ENCODE measurements at regions not wholly inside any gene's neighbourhood (a gene's known extent, or its start where the extent isn't known, plus 50 kb on each side); places are given as distances from the start of the nearest gene placed in this dataset.

DNA sequence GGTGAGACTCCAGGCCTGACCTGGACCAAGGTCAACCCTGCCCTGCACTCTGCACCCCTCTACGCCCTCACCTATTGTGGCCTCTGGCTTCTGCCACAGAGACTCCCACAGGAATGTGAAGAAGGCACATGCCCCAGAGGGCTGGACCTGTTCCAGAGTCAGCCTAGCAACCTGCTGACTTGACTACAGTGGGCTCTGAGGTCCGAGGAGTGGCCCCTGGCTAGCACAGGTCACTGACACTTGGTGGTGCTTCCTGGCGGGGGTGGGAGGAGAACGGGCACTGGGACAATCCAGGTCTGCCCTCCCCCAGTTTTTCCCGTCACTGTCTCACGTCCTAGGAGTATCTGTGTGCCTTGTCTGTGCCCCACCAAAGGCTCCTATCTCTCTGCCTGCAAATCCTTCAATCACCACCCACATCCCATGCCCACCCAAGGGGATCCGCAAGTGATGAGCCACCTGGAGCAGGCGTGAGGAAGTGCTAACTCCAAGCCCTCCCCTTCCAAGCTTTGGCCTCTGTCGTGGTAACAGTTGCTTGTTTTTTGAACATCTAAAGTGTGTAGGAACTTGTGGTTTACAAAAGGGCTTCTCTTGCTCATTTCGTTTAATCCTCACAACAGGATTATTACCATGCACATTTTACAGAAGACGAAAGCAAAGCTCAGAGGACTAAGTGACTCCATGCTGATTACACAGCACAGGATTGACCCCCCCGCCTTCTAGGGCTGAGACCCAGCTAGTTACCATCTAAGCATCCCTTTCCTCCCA, 86.2 kb downstream of the MCFD2 start:
- TF ChIP-seq, protein P1, sequence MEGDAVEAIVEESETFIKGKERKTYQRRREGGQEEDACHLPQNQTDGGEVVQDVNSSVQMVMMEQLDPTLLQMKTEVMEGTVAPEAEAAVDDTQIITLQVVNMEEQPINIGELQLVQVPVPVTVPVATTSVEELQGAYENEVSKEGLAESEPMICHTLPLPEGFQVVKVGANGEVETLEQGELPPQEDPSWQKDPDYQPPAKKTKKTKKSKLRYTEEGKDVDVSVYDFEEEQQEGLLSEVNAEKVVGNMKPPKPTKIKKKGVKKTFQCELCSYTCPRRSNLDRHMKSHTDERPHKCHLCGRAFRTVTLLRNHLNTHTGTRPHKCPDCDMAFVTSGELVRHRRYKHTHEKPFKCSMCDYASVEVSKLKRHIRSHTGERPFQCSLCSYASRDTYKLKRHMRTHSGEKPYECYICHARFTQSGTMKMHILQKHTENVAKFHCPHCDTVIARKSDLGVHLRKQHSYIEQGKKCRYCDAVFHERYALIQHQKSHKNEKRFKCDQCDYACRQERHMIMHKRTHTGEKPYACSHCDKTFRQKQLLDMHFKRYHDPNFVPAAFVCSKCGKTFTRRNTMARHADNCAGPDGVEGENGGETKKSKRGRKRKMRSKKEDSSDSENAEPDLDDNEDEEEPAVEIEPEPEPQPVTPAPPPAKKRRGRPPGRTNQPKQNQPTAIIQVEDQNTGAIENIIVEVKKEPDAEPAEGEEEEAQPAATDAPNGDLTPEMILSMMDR (IDR thresholded peaks at IDR 0.05): no peak
- intact Hi-C loops (cut with DNase I, micrococcal nuclease): no loop called here
- DNase-seq: no peak
- Histone ChIP-seq H3K4me1 (ENCODE audit: low read depth) (no peaks in the 10 kb centered on the region), H3K9me3 (no peaks in the 10 kb centered on the region), H3K4me3 (no peak overlapping the region), H3K36me3 (ENCODE audit: low read depth) (no peaks in the 10 kb centered on the region)
- no peak for ATAC-seq

GRCh38 chr2:46828491-46829230, 86.9 kb downstream of the MCFD2 start:
- ATAC-seq (no peak), DNase-seq (no peak)
- no peaks in the 10 kb centered on the region for H3K36me3 ChIP-seq (ENCODE audit: low read depth)
- no peaks in the 10 kb centered on the region for H3K9me3 ChIP-seq
- H3K4me3 ChIP-seq: no peak overlapping the region
- intact Hi-C loops (cut with DNase I, micrococcal nuclease): no loop called here
- TF ChIP-seq, protein P1 (IDR thresholded peaks at IDR 0.05): no peak
- H3K4me1 ChIP-seq (ENCODE audit: low read depth): no peaks in the 10 kb centered on the region

DNA sequence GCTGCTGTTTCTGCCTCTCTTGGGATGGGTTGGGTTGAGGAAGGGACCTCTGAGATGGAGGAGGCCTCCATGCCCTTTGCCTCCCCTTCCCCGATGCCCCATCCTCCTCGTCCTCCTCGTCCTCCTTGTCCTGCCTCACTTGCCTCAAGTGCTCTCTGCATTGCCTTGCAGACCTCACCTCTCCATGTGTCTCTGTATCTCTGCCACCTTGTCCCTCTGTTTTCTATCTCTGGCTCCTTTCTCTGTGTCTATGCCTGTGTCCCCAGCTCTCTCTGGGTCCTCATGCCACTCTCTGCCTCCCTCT, 87.5 kb downstream of the MCFD2 start:
- no peak for ATAC-seq
- Histone ChIP-seq H3K4me3 (no peak overlapping the region), H3K9me3 (no peaks in the 10 kb centered on the region), H3K4me1 (ENCODE audit: low read depth) (no peaks in the 10 kb centered on the region), H3K36me3 (ENCODE audit: low read depth) (no peaks in the 10 kb centered on the region)
- no peak for DNase-seq
- intact Hi-C loops (cut with DNase I, micrococcal nuclease): no loop called here
- TF ChIP-seq, protein P1 (IDR thresholded peaks at IDR 0.05): no peak

- ATAC-seq: peak; percentile 12
These were observed 88.1 kb downstream of the MCFD2 start for GRCh38 chr2:46827274-46828134.

DNA sequence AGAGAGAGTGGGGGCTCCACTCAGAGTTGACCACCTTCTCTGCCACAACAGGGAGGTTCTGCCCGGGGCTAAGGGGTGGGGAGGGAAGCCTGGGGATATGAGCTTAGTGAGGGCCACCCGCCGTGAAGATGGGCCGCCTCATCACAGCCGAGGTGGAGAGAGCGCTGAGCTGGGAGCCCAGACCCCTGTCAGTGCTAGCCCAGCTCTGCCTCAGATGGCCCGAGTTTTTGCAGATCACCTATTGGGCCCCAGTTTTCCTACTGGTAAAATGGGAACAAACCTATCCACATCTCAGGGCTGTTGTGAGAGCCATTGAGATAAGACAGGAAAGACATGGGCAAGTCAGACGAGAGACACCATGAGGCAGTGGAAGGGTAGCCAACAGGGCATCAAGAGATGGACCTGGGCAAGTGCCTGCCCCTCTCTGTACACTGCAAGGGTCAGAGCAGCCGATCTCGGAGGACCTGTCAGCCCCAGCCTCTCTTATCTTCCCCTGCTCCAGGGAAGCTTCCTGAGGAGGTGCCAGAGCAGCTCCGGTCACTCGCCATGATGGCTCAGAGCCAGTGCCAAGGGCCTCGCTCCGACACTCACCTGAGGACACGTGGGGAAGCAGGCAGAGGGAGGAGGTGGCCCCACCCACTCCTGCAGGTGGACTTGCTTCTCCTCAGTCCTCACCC, 88.9 kb downstream of the MCFD2 start:
- no peaks in the 10 kb centered on the region for H3K36me3 ChIP-seq (ENCODE audit: low read depth)
- TF ChIP-seq, protein P1 (IDR thresholded peaks at IDR 0.05): no peak
- H3K4me1 ChIP-seq (ENCODE audit: low read depth): no peaks in the 10 kb centered on the region
- DNase-seq (no peak), ATAC-seq (peak; percentile 24)
- H3K9me3 ChIP-seq: no peaks in the 10 kb centered on the region
- intact Hi-C loops (cut with DNase I, micrococcal nuclease): no loop called here
- no peak overlapping the region for H3K4me3 ChIP-seq

More at GRCh38 chr2:46827274-46828134, 88.1 kb downstream of the MCFD2 start:
- Histone ChIP-seq H3K9me3 (no peaks in the 10 kb centered on the region), H3K4me3 (no peak overlapping the region), H3K36me3 (ENCODE audit: low read depth) (no peaks in the 10 kb centered on the region), H3K4me1 (ENCODE audit: low read depth) (no peaks in the 10 kb centered on the region)
- TF ChIP-seq, protein P1 (IDR thresholded peaks at IDR 0.05): no peak
- intact Hi-C loops (cut with DNase I, micrococcal nuclease): no loop called here
- DNase-seq: no peak
